GF-D8 (cell line): ENCODE measurements at regions not wholly inside any gene's neighbourhood (a gene's known extent, or its start where the extent isn't known, plus 50 kb on each side); places are given as distances from the start of the nearest gene placed in this dataset.

ENCODE experiments used
- DNase-seq: peaks from one replicate; lab custom pipeline; 2025; lab: John Stamatoyannopoulos, UW

DNA sequence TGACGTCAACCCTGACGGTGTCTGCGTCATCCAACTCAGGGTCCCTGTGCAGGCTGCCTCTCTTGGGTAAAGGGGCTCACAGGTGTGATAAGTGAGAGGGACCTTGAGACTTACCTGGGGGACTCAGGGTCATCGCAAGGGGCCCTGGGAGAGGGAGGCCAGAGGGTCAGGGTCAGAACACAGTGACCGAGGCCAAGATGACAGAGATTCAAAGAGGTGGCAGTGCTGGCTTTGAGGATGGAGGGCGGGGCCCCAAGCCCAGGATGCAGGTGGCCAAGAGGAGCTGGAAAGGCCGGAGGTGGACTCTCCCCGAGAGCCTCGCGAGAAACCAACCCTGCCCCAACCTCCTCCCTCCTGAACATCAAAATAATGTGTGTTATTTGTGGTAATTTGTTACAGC is 165.2 kb upstream of the PPP2R2D start:
- DNase-seq, result no peak

DNA sequence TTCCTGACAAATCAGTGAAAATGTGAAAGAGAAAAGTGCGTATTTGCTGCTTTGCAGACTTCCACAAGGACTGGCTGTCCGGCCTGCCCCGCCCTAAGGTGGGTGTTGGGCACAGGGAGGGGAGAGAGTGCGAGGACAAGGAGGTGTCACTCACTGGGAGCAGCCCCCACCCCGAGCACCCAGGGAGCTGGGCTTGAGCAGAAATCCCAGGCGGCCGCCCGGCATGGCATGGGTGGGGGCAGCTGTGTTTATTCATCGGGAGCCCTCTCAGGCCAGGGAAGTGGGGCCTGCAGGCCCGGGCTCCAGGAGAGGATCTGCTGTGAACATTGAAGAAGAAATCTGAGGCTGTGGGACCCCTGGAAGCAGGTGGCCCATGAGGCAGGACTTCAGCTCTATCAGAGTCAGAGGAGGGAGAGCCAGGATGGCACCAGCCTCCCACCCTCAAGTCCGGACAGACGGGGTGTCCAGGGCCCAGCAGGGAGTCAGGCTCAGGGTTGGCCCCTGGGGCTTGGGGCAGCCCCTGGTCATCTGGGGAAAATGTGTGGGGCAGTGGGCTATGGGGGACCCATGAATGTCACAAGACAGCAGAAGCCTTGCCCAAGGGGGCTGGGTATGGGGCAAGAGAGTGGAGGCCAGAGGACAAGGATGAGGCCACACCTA is 164.4 kb upstream of the PPP2R2D start:
- DNase-seq, result no peak

DNA sequence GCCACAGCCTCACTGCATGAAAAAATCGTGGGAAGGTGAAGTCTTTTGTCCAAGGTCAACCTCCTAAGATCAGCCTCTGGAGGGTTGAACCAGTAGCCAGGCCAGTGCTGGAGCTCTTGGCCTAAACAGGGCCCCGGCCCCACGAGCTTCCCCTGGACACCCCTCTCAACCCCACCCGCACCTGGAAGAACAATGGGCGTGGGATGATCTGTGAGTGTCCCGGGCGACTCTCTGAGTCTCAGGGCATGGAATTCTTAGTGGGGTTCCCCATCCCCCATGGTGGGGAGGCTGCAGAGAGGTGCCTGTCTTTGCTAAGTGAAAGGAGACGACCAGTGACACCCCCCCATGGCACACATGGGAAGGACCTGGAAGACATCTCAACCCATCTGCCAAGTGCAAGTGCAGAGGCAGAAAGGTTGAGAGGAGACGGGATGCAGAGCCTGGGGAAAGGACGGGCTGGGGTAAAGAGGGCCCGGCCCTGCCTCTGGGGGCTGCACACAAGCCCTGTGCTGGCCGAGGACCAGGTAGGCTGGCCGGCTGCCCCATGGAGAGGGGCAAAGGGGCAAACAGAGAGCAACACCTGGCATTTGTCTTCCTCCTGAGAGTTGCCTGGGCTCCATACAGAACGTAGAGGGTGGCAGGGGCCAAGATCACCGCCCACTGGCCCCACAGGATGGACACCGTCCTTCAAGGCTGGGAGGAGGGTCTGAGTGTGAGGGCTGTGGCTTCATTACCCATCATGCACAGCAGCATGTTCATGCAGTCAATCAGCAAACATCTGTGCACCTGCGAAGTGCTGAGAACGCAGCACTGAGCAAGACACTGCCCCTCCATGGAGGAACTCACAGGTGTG is 163.0 kb upstream of the PPP2R2D start:
- DNase-seq, result no peak

DNA sequence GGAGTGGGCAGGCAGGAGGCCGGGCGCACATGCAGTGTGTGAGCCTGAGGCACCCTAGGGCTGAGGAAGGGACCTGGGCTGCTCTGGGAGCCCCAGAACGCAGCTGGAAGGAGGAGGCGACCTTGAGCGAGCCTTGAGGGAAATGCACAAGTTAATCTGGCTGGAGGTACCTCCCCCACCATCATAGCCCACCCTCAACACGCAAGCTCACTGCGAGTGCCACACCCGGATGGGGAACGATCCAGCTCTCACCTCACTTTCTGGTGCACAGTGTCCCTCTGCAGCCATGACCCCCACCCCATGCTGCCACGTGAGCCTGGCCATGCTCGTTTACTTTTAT is 162.4 kb upstream of the PPP2R2D start:
- DNase-seq, result no peak

DNA sequence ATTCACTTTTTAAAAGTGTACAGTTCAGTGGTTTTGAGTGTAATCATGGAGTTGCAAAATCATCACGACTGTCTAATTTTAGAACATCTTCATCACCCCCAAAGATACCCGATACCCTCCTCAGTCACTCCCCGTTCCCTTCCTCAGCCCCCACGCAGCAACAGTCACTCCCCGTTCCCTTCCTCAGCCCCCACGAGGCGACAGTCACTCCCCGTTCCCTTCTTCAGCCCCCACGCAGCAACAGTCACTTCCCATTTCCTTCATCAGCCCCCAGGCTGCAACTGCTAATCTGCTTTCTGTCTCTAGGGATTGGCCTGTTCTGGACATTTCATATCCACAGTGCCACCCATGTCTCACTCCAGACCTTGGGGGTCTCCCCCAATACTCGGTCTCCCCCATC is 161.6 kb upstream of the PPP2R2D start:
- no peak for DNase-seq

DNA sequence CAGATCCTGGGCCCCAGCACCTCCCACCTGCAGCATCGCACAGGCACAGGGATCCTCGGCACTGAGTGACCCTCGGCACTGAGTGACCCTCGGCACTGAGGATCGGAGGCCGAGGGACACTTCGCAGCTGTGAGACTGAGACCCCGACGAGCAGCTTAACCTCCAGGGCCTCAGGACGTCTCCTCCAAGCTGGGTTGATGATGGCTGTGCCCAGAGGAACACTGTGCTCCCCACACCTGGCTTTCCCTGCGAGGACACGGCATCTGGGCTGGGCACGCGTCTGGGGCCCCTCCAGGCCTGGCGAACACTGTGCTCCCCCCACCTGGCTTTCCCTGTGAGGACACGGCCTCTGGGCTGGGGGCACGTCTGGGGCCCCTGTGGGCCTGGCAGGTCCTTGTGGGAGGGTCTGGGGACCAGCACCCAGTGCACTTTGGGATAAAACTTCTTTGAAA is 158.3 kb upstream of the PPP2R2D start:
- no peak for DNase-seq

DNA sequence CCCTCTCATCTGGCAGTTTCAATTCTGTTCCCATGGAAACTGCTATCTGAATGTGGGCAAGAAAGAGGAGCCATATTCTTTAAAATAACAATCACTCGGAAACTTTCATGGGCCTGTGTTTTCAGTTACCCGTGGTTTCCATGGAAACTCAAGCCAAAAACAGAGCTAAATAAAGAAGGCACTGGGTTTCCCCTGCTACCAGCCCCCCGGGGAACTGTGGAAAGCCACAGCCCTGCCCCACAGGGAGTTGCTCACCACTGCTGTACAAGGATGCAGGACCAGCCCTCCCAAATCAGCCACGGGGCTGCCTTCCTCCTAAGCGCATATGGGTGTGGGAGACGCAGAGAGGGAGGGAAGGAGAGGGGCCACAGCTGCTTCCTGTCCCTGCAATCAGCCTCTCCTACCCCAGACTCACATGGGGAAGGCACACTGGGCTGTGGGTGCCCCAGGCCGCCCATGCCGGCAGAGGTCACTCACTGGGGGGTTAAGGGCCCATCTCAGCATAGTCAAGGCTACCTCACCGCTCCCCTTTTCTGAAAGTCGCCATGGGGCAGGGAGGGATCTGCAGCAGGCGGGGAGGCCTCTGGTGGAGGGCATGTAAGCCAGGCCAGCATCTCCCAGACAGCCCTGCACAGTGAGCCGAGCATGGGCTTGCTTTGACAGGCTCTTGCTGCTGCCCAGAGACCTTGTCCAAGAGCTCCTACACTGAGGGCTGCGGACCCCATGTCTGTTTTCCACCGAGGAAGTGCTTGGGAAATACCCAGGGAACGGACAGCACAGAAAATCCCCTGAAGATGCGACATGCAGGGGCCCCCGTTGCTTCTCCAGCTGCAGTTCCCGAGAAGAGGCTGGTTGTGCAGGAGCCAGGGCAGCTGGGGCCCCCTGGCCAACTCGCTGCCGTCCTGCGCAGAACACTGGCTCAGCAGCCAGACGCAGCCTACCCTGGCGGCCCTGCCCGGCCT is 157.3 kb upstream of the PPP2R2D start:
- DNase-seq, result peak; percentile 2

DNA sequence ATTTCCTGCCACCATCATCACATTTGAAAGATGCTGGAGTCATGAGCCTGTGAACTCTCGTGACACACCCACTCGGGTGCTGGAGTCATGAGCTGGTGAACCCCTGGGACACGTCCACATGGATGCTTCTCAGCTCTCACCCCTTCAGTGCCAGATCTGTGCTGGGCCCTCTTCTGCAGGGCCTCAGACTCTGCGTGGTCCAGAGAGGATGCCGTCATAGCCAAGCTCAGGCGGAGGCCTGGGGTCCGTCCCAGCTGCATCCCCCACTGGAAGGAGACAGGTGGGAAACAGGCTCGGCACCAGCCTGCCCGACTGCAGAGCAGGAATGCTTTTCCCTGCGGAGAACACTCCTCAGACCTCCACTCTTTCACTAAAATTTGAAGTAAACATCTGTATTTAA is 156.5 kb upstream of the PPP2R2D start:
- DNase-seq, result no peak

DNA sequence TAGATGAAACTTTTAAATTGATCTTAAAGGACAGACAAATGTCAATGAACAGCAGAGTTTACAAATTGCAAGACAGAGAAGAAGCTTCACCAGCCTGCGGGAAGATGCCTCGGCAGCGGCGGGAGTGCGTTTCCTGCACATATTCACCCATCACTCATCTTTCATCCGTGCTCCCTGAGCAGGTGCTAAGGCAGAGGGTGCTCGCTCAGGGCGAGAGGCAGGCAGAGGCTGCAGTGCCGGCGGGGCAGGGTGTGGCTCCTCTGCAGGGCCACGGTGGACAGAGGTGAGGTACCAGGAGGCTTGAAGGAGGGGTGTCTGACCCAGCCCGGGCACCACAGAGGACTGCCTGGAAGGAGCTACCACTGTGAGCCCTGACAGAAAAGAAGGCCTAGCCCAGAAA is 155.2 kb upstream of the PPP2R2D start:
- no peak for DNase-seq

DNA sequence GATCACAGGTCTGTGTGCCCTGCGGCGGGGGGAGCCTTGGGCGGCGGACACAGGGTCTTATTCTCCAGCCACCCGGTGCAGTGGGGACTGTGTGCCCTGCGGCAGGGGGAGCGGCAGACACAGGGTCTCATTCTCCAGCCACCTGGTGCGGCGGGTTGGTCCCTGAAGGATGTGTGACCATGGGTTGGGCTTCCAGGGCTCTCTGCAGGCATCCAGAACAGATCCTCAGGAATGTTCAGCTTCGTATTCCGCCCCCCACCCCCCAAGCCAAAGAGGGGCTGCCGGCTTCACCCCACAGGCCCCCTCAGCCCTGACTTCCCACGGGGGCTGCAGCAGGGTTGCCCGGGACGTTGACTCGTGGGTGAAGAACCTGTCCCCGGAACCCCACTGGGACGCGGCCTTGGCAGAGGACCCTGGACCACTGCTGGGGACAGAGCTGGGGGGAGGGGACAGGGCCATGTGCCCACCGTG is 154.5 kb upstream of the PPP2R2D start:
- no peak for DNase-seq

DNA sequence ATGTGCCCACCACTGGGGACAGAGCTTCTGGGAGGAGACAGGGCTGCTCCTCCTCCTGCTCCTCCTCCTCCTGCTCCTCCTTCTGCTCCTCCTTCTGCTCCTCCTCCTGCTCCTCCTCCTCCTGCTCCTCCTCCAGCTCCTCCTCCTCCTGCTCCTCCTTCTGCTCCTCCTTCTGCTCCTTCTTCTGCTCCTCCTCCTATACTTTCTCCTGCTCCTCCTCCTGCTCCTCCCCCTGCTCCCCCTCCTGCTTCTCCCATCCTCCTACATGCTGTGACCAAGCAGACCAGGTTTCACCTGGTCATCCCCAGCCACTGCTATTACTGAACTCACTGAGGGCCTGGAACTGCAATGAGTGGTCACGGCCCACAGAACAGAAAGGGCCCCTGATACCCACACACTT is 154.0 kb upstream of the PPP2R2D start:
- DNase-seq, result no peak

DNA sequence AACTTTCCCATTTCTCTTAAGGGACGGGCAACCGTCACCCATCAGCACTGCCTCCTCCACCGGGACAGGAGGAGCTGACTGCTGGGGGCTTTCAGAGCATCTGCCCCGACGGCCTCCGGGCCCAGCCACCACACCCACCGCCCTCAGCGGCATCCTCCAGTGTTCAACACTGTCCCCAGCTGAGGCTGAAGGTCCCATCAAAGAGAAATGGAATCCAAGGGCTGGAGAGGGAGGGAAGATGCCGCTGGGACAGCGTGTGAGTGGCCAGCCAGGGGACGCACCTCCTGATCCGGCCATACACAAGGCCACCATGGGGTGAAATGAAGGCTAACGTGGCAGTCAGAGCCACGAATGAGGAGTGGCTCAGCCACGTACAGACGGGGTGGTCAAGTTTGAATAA is 153.6 kb upstream of the PPP2R2D start:
- DNase-seq, result no peak

DNA sequence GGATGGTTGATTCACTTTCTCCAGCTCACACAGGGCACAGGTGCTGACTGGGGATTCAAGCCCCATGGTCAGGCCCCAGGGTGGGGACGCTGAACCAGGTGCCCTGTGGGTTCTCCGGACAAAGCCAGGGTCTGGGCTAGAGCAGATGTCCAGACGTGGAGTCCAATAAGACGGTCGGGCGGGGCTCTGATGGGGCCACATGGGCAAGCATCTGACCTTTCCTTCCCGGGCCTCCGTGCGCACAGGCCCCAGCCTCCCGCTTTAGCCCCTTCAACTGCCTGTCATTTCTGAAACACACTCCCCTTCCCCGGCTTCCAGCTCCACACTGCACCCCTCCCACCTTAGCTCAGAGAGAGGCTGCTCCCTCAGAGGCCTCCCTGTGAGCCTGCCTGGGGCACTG is 153.0 kb upstream of the PPP2R2D start:
- DNase-seq, result no peak

DNA sequence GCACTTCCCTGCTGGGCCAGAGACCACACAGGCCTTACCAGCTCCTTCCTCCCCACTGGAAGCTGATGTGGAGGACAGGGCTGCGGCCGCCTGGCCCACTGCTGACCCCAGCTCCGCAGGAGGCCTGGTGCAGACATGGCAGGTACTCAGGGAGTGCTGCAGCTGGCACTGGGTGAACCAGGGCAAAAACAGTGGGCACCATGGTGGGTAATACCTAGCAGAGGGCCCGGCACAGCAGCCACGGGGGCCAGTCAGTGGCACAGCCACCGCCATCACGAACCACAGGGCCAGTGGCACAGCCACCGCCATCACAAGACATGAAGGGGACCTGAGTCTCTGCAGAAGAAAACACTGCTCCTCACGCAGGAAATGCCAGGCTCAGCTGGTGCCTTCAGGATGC is 152.6 kb upstream of the PPP2R2D start:
- DNase-seq, result no peak

DNA sequence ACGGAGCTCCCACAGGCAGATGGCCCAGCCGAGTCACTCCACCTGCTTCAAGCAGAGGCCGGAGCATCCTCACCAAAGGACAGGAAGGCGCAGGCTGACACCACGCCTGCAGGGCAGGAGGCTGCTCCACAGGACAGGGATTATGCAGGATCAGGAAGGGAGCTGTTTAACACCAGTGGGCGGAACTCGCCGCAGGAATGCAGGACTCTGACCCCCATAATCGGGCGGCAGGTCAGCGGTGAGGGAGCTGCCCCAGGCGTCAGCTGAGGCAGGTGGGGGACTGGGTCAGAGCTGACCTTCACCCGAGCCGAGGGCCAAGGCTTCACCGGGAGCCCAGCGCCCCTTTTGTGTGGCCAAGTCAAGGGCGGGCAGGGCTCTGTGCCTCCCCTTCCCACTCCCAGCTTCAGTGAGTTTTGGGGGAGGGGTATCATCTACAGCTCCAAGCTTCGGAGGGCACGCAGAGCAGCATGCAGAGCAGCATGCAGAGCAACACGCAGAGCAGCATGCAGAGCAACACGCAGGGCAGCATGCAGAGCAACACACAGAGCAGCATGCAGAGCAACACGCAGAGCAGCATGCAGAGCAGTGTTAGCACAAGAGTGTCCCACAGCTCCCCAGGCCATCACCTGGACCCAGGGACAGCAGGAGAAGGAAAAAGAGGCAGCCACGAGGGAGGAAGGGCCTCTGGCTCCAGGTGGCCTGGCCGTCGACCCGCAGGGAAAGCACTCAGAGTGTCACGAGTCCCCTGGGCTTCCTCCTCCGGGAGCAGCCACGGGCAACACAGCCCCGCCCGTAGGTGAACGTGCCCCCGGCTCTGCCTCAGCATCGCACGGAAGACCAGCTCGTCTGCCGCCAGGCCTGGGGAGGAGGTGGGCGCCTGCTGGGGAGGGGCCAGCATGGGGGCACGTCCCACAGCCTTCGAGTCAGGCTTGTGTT is 151.7 kb upstream of the PPP2R2D start:
- no peak for DNase-seq

DNA sequence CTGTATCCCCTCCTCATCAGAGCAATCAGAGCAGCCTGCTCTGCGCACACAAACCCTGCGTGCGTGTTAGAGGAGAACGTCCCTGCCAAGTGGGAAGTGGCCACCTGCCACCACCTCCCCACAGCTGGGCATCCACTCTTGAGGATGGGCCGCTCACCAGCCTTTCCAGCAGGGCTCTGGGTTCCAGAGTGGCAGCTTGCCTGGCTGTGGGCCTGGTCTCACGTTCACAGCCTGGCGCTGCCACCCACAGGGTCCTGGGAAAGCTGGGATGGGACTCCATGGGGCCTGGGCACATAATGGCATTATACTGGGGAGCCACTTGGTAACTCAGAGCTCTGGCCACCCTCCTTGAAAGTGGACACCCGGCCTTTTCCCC is 151.1 kb upstream of the PPP2R2D start:
- no peak for DNase-seq

DNA sequence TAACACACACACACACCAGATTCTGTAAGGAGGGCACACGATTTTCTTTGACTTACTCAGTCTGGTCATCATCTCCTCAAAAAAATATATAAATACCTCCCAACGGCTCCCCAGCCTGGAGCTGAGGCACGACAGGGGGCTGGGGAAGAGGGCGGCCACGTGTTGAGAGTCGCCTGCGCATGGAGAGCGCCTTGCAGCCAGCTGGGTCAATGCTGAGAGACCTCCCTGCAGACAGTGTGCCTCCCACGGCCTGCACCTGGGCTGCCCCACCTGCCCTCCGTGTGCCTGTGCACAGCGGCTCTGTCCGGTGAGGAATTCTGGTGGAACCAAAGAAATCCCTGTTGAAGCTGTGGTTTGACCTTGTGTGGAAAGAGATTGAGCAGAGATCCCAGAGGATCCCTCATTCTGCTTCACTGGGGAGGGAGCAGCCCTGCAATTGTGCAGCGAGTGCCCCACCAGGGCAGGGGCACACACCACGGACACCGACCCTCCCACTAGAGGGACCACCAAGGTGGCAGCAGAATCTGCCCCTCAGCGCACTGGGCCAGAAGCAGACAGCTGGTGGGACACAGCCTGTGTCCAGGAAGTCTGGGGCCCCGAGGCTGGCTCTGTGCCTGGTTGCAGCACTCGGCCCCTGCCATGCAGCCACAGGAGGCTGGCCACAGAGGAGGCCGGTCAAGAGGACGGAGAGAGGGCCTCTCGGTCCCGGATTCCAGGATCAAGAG is 150.5 kb upstream of the PPP2R2D start:
- DNase-seq, result no peak

DNA sequence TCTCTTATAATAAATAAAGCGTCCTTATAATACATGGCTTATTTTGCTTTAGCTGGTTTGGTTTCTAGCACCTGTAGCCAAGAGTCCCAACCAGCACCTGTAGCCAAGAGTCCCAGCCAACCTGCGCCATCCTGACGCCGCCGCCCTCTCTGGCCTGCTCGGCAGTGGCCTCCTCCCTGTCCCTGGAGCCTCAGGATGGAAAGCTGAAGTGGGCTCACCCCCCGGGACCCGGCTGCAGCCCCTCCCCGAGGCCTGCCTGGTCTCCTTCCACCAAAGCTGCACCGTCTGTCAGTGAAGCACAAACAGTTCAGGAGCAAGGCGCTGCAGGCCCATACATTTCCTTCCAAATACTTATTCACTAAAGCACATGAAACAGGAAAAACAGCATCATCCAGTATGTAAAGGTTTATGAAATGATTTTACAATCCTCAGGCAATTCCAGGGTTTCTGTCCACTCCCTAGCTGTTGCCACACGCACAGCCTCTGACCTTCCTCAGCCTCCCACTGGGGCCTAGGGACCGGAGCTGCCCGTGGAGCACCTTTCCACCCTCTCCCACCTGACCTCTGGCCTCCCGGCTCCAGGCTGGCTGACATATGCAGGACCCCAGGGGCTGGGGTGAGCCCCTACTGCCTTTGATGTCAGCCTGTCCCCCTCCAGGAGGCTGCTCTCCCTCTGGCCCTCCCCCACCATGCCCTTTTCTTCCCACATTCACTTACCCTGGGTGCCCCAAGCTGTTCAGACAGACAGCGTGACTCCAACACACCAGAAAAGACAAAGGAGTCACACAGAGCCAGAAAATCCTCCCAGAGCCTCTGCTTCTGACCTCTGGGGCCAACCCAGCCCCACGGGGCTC is 149.6 kb upstream of the PPP2R2D start:
- no peak for DNase-seq

DNA sequence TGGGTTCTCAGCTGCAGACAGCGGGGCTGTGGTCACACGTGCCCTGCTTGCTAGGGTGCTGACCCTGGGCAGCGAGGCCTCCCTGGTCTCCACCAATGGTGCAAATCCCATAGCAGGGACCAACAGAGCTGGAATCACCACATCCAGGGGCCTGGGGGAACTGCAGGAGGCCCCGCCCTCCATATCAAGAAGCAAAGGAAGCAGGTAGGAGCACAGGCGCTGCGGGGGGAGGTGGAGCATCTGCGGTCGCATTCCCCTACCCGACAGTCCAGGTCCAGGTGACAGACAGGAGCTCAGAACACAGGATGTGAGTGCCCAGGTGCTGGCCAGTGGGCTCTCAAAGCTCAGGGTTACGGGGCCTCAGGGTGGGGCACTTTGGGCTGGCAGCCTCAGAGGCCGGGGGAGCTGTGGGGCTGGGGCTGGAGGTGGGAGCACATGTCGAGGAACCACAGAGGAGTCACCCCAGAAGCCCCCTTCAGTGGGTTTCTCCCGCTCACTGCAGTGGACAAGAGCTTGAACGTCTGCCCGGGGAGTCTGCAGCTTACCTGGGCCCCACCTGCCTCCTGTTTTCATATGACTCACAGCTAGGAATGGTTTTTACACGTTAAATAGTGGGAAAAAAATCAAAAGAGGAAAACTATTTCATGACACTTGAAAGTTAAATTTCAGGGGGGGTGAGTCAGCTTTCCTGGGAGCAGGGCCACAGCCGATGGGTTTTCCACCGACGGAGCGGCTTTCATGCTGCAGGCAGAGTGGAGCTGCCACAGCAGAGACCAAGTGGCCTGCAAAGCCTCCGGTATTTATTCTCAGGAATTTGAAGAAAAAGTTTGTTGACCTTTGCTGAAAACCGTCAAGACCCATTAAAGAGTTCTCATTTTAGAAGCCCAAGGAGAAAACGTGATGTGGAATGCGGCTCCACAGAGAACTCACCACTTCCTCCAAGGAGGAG is 148.7 kb upstream of the PPP2R2D start:
- no peak for DNase-seq
